HCT116 (cell line): ENCODE measurements at regions not wholly inside any gene's neighbourhood (a gene's known extent, or its start where the extent isn't known, plus 50 kb on each side); places are given as distances from the start of the nearest gene placed in this dataset.

ENCODE experiments used
- CEBPB ChIP-seq: IDR thresholded peaks from 2 replicates; pipeline ENCODE4 v1.6.1; 2012; ENCODE audit warnings: low read depth
- CTCF ChIP-seq, 3 experiments: fragments of 200-600 bp in 1 of 3; sonication (generic) in 1 of 3; IDR thresholded peaks in 2 of 3; conservative IDR thresholded peaks in 1 of 3; 2 replicates each; pipeline ENCODE4 v1.5.1; 2012 to 2017; ENCODE audit warnings: low read depth in 2 of 3, low read length in 2 of 3, antibody characterized with exemption in 1 of 3, borderline replicate concordance in 1 of 3, control low read depth in 1 of 3, mild to moderate bottlenecking in 1 of 3, mixed read lengths in 1 of 3, mixed run types in 1 of 3, moderate library complexity in 1 of 3; ENCODE audit not compliant: insufficient read depth in 1 of 3
- EZH2 ChIP-seq: fragments of 200-600 bp; sonication (generic); IDR thresholded peaks from 2 replicates; pipeline ENCODE4 v1.6.1; 2017; ENCODE audit warnings: antibody characterized with exemption, mixed run types
- JUND ChIP-seq: IDR thresholded peaks from 2 replicates; pipeline ENCODE4 v1.6.1; 2012
- POLR2A ChIP-seq: IDR thresholded peaks from 2 replicates; pipeline ENCODE4 v1.7.0; 2011; ENCODE audit warnings: borderline replicate concordance; ENCODE audit not compliant: insufficient read depth, insufficient read length; ENCODE audit errors: extremely low read depth
- RAD21 ChIP-seq: IDR thresholded peaks from 2 replicates; pipeline ENCODE4 v1.6.1; 2012; ENCODE audit warnings: low read depth, mild to moderate bottlenecking
- REST ChIP-seq: IDR thresholded peaks from 2 replicates; pipeline ENCODE4 v1.6.1; 2012; ENCODE audit warnings: low read depth
- SIN3A ChIP-seq: IDR thresholded peaks from 2 replicates; pipeline ENCODE4 v1.6.1; 2012; ENCODE audit warnings: low read depth
- SRF ChIP-seq: IDR thresholded peaks from 2 replicates; pipeline ENCODE4 v1.6.1; 2012; ENCODE audit warnings: low read depth
- TCF7L2 ChIP-seq: IDR thresholded peaks from 2 replicates; pipeline ENCODE4 v1.7.0; 2011; ENCODE audit warnings: borderline replicate concordance, inconsistent platforms; ENCODE audit not compliant: insufficient read depth, insufficient read length; ENCODE audit errors: extremely low read depth
- YY1 ChIP-seq: IDR thresholded peaks from 2 replicates; pipeline ENCODE4 v1.6.1; 2011; ENCODE audit warnings: low read length, low read depth, moderate library complexity, mild to moderate bottlenecking; ENCODE audit not compliant: insufficient replicate concordance; ENCODE audit errors: extremely low read depth
- TF ChIP-seq, protein P1 (sequence below): IDR thresholded peaks from 2 replicates; pipeline ENCODE4 v1.6.1; 2012

DNA sequence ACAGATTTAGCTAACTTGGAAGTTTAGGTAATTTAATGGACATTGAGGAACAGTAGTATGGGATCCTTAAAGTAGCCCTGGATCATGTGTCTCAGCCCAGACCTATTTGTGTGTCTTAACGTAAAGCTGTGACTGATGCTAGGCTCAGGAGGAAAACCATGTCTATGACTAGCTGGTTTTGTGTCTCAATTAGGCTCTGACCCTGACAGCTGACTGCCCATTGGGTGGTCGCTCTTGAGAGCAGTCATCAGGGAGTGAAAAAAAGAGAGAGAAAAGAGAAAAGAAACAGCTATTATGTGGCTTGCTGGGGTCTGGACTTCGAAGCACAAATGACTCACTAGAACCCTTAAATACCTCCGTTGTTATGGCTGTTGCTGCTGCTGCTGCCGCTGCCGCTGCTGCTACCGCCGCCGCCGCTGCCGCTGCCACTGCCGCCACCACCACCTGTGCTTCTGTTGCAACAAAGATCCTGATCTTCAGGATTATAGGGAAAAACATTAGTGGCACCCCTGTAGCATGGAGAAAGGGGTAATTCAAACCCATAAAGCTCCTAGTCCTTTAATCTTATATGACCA is 70.7 kb downstream of the GSPT2 start:
- TF ChIP-seq POLR2A (no peak), CTCF (IDR thresholded peaks at IDR 0.05 in 2 of 3, conservative IDR thresholded peaks at IDR 0.05 in 1 of 3; ENCODE audit: borderline replicate concordance in 1 of 3, insufficient read depth in 1 of 3, low read depth in 2 of 3, low read length in 2 of 3) (no peak), REST (no peak), JUND (no peak), YY1 (no peak), RAD21 (no peak), EZH2 (no peak), SIN3A (no peak), TCF7L2 (no peak), CEBPB (no peak), SRF (no peak)
- TF ChIP-seq, protein P1, sequence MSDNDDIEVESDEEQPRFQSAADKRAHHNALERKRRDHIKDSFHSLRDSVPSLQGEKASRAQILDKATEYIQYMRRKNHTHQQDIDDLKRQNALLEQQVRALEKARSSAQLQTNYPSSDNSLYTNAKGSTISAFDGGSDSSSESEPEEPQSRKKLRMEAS = no peak
